BE2C (cell line): ENCODE measurements at regions not wholly inside any gene's neighbourhood (a gene's known extent, or its start where the extent isn't known, plus 50 kb on each side); places are given as distances from the start of the nearest gene placed in this dataset.

Experiments used
- DNase-seq: peaks from one replicate; pipeline ENCODE4 v3.0.0-alpha.2; 2020
- H3K27me3 ChIP-seq: fragments of 250-450 bp; sonication (Bioruptor Pico); 2 replicates; pipeline ENCODE4 v1.5.1; 2020; ENCODE audit warnings: mild to moderate bottlenecking
- H3K36me3 ChIP-seq: fragments of 250-450 bp; sonication (Bioruptor Pico); 2 replicates; pipeline ENCODE4 v1.5.1; 2020; ENCODE audit warnings: mild to moderate bottlenecking
- H3K4me1 ChIP-seq: fragments of 250-450 bp; sonication (Bioruptor Pico); 2 replicates; pipeline ENCODE4 v1.5.1; 2020
- H3K4me3 ChIP-seq: 2 replicates; pipeline ENCODE4 v1.5.1; 2011; ENCODE audit warnings: low read depth, low read length
- H3K9me3 ChIP-seq: fragments of 250-450 bp; sonication (Bioruptor Pico); 2 replicates; pipeline ENCODE4 v1.5.1; 2020
- TF ChIP-seq, protein P1 (sequence below): IDR thresholded peaks from 2 replicates; pipeline ENCODE4 v1.5.1; 2012; ENCODE audit warnings: mild to moderate bottlenecking, low read depth, low read length

DNA sequence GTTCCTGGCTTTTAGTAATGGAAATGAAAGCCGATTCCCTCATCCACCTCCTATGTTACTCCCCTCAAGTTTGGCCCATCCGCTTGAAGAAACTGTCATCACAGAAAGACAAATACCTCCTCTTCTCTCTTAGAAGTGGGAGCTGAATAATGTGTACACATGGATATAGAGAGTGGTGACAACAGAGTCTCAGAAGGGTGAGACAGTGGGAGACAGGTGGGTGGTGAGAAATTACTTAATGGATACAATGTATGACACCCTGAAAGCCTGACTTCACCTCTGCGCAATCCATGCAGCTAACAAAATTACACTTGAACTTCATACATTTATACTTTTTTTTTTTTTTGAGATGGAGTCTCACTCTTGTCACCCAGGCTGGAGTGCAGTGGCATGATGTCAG is 217.5 kb downstream of the SKIDA1 start:
- no peaks in the 10 kb centered on the region for H3K27me3 ChIP-seq
- no peaks in the 10 kb centered on the region for H3K36me3 ChIP-seq
- TF ChIP-seq, protein P1, sequence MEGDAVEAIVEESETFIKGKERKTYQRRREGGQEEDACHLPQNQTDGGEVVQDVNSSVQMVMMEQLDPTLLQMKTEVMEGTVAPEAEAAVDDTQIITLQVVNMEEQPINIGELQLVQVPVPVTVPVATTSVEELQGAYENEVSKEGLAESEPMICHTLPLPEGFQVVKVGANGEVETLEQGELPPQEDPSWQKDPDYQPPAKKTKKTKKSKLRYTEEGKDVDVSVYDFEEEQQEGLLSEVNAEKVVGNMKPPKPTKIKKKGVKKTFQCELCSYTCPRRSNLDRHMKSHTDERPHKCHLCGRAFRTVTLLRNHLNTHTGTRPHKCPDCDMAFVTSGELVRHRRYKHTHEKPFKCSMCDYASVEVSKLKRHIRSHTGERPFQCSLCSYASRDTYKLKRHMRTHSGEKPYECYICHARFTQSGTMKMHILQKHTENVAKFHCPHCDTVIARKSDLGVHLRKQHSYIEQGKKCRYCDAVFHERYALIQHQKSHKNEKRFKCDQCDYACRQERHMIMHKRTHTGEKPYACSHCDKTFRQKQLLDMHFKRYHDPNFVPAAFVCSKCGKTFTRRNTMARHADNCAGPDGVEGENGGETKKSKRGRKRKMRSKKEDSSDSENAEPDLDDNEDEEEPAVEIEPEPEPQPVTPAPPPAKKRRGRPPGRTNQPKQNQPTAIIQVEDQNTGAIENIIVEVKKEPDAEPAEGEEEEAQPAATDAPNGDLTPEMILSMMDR = no peak
- H3K9me3 ChIP-seq = no peaks in the 10 kb centered on the region
- no peak overlapping the region for H3K4me3 ChIP-seq
- H3K4me1 ChIP-seq = no peaks in the 10 kb centered on the region
- no peak for DNase-seq

DNA sequence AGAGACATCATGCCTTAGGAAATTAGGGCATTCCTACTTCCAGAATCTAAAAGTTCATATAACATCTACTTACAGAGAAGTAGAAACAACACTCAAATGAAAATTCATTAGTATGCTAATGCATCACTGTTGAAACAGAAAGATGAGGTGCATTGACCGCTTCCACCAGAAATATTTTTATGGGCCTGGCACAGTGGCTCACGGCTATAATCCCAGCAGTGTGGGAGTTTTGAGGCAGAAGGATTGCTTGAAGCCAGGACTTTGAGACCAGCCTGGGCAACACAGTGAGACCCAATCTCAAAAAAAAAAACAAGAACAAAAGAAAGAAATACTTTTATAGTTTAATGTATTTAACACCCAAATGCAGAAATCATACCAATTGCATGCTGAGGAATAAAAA is 220.9 kb downstream of the SKIDA1 start:
- no peaks in the 10 kb centered on the region for H3K27me3 ChIP-seq
- no peaks in the 10 kb centered on the region for H3K4me1 ChIP-seq
- no peaks in the 10 kb centered on the region for H3K9me3 ChIP-seq
- no peaks in the 10 kb centered on the region for H3K36me3 ChIP-seq
- no peak for DNase-seq
- no peak overlapping the region for H3K4me3 ChIP-seq
- TF ChIP-seq, protein P1 = no peak

DNA sequence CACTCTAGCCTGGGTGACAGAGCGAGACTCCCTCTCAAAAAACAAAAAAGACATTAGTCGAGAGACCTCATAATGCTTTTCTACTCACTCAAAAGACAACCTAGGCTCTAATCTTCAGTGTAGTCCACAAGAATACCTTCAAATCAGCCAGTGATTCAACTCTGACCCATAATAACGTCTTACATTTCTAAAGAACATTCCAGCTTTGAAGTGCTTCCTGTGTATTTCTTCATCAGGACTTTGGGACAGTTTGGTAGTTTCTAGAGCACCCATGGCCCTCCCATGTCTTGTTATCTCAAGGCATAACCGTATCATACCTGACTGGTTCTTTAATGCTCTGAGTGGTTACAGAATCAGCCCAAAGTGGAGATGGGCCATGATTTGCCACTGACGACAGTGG is 221.3 kb downstream of the SKIDA1 start:
- no peaks in the 10 kb centered on the region for H3K36me3 ChIP-seq
- no peaks in the 10 kb centered on the region for H3K27me3 ChIP-seq
- no peak overlapping the region for H3K4me3 ChIP-seq
- no peaks in the 10 kb centered on the region for H3K4me1 ChIP-seq
- H3K9me3 ChIP-seq = no peaks in the 10 kb centered on the region
- TF ChIP-seq, protein P1 = no peak
- DNase-seq = no peak

DNA sequence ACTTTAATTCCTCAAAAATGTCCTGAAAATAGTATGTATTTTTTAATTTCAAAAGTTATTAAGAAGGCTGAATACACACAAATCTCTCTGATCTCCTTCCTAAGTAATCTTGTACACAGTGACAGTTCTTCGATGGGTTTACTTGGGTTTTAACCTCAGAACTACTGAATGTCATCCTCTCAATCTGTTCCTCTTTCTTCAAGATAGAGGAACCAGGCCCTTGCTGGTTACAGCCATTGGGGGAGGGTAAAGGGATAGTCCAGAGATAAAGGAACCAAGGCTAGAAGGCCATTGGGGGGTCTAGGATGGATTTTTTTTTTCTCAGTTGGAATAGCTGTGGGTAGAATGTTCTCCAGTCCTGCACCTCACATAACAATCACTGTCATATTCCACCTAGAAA is 224.9 kb downstream of the SKIDA1 start:
- TF ChIP-seq, protein P1 = no peak
- Histone ChIP-seq H3K4me1 (no peaks in the 10 kb centered on the region), H3K4me3 (no peak overlapping the region), H3K9me3 (no peaks in the 10 kb centered on the region), H3K36me3 (no peaks in the 10 kb centered on the region), H3K27me3 (no peaks in the 10 kb centered on the region)
- DNase-seq = no peak

DNA sequence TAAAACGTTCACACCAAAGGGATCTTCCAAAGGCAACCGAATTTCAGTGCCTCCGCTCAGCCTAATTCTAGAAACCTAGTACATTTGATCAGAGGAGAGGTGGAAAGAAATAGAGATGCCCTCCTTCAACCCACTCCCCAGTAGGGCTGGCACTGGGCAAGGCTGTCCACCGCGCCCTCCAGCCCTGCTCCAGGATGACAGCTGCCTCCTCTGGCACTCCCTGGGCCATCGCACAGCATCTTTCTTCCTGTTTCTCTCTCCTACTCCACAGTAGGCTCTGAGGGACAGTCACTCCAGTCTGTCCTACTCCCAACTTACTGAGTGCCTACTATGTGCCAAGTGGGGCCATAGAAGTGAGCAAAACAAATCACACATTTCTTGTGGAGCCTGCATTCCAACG is 226.2 kb downstream of the SKIDA1 start:
- no peak for DNase-seq
- H3K27me3 ChIP-seq = no peaks in the 10 kb centered on the region
- no peaks in the 10 kb centered on the region for H3K9me3 ChIP-seq
- H3K4me3 ChIP-seq = no peak overlapping the region
- no peaks in the 10 kb centered on the region for H3K4me1 ChIP-seq
- TF ChIP-seq, protein P1 = no peak
- H3K36me3 ChIP-seq = no peaks in the 10 kb centered on the region

DNA sequence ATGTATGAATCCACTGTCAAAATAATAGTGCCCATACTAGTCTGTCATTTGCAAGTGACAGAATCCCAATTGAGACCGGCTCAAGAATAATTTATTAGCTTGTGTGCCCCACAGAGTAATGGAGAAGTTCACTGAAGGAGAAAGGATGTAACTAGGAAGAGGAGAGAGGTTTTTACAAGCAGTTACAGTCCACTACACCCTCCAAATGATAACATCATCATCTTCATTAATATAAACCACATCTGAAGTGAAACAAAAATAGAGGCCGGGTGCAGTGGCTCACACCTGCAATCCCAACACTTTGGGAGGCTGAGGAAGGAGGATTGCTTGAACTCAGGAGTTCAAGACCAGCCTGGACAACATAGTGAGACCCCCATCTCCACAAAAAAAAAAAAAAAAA is 226.8 kb downstream of the SKIDA1 start:
- no peaks in the 10 kb centered on the region for H3K9me3 ChIP-seq
- H3K36me3 ChIP-seq = no peaks in the 10 kb centered on the region
- DNase-seq = no peak
- H3K27me3 ChIP-seq = no peaks in the 10 kb centered on the region
- H3K4me1 ChIP-seq = no peaks in the 10 kb centered on the region
- TF ChIP-seq, protein P1 = no peak
- no peak overlapping the region for H3K4me3 ChIP-seq
